Activated CD8-positive, alpha-beta T cell treated with anti-CD3 and anti-CD28 coated beads for 36 hours (primary cell): ENCODE measurements at regions not wholly inside any gene's neighbourhood (a gene's known extent, or its start where the extent isn't known, plus 50 kb on each side); places are given as distances from the start of the nearest gene placed in this dataset.
A peak's percentile ranks its signal among the peaks of the same experiment; 100 is the strongest.

ENCODE experiments used
- ATAC-seq: fragments of 200-7000 bp; cut with Tn5 transposase; one replicate; pipeline ENCODE4 v1.10.0; 2021; ENCODE audit warnings: mild to moderate bottlenecking, moderate library complexity
- CTCF ChIA-PET: fragments of 350-600 bp; sonication (Branson Sonifier 250); formaldehyde crosslinking; loops from one replicate; lab custom pipeline; 2021; ENCODE audit warnings: antibody characterized with exemption; lab: Charles Lee
- POLR2A ChIA-PET: fragments of 350-600 bp; sonication (Branson Sonifier 250); formaldehyde crosslinking; loops from one replicate; lab custom pipeline; 2021; ENCODE audit warnings: antibody characterized with exemption; lab: Charles Lee
- DNase-seq: peaks from one replicate; pipeline ENCODE4 v3.0.0-alpha.2; 2020
- H3K27ac Mint-ChIP-seq: one replicate; pipeline ENCODE4 v1.8.0; 2021; ENCODE audit warnings: mild to moderate bottlenecking, mixed read lengths
- H3K27me3 Mint-ChIP-seq: one replicate; pipeline ENCODE4 v1.8.0; 2021; ENCODE audit warnings: mixed read lengths
- H3K36me3 Mint-ChIP-seq: one replicate; pipeline ENCODE4 v1.8.0; 2021; ENCODE audit warnings: low read depth, mixed read lengths
- H3K4me1 Mint-ChIP-seq: one replicate; pipeline ENCODE4 v1.8.0; 2021; ENCODE audit warnings: low read depth, mixed read lengths
- H3K4me3 Mint-ChIP-seq: one replicate; pipeline ENCODE4 v1.8.0; 2021; ENCODE audit warnings: mild to moderate bottlenecking, moderate library complexity, mixed read lengths
- H3K9me3 Mint-ChIP-seq: one replicate; pipeline ENCODE4 v1.8.0; 2021; ENCODE audit warnings: mixed read lengths
- intact Hi-C: fragments of 100-400 bp; cut with micrococcal nuclease; formaldehyde crosslinking; loops from one replicate; pipeline ENCODE4 v1.10.0; 2022
- TF ChIP-seq, protein P1 (sequence below): fragments of 200-600 bp; IDR thresholded peaks from one replicate; pipeline ENCODE4 v1.8.0; 2022; ENCODE audit warnings: antibody characterized with exemption, mild to moderate bottlenecking

DNA sequence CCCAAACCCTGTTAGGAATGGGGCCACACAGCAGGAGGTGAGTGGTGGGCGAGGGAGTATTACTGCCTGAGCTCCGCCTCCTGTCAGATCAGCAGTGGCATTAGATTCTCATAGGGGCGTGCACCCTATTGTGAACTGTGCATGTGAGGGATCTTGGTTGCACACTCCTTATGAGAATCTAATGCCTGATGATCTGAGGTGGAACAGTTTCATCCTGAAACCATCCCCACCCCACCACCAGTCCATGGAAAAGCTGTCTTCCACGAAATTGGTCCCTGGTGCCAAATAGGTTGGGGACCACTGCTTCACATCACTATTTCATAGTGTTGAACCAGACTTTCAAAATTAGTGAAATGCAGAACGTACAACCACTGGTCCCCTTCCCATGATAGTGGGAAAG, 57.9 kb upstream of the BICD1 start:
- peaks cover 9% of the 10 kb centered on the region for H3K4me1 Mint-ChIP-seq
- ChIA-PET CTCF (interaction anchor here (0.8 to 2.3 kb wide), 5 partner anchors 10 to 396 kb away, joined by 3 to 8 read pairs (median 3); partner anchors contain the start of gene RESF1), POLR2A (no interaction called here)

DNA sequence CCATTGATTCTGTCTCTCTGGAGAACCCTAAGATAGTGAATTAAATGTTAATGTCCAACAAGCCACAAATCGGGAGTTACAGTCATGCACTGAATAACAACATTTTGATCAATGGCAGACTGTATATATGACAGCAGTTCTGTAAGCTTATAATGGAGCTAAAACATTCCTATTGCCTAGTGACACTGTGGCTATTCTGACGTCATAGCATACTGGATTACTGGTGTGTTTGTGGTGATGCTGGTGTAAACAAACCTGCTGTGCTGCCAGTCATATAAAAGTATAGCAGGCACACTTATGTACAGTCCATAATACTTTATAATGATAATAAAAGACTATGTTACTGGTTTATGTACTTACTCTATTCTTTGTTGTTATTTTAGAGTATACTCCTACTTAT, 56.7 kb upstream of the BICD1 start:
- Mint-ChIP-seq H3K4me1 (peaks cover 9% of the 10 kb centered on the region), H3K36me3 (peaks cover 7% of the 10 kb centered on the region), H3K27ac (no peak overlapping the region), H3K9me3 (peaks cover 11% of the 10 kb centered on the region), H3K27me3 (no peaks in the 10 kb centered on the region), H3K4me3 (no peak overlapping the region)
- TF ChIP-seq, protein P1, sequence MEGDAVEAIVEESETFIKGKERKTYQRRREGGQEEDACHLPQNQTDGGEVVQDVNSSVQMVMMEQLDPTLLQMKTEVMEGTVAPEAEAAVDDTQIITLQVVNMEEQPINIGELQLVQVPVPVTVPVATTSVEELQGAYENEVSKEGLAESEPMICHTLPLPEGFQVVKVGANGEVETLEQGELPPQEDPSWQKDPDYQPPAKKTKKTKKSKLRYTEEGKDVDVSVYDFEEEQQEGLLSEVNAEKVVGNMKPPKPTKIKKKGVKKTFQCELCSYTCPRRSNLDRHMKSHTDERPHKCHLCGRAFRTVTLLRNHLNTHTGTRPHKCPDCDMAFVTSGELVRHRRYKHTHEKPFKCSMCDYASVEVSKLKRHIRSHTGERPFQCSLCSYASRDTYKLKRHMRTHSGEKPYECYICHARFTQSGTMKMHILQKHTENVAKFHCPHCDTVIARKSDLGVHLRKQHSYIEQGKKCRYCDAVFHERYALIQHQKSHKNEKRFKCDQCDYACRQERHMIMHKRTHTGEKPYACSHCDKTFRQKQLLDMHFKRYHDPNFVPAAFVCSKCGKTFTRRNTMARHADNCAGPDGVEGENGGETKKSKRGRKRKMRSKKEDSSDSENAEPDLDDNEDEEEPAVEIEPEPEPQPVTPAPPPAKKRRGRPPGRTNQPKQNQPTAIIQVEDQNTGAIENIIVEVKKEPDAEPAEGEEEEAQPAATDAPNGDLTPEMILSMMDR = no peak
- ATAC-seq = no peak
- no peak for DNase-seq
- intact Hi-C loops = loop anchor here (10.0 kb wide), 1 partner anchor 395 kb away; the partner anchor contains the start of gene ETFBKMT
- ChIA-PET POLR2A (no interaction called here), CTCF (interaction anchor here (1.3 to 2.3 kb wide), 2 partner anchors 11 to 397 kb away, joined by 3 to 8 read pairs; no protein-coding TSS in a partner anchor)

More for the DNA sequence above, 57.9 kb upstream of the BICD1 start:
- ATAC-seq (no peak), DNase-seq (no peak)
- intact Hi-C loops = no loop called here
- H3K27ac Mint-ChIP-seq = no peak overlapping the region
- no peak overlapping the region for H3K4me3 Mint-ChIP-seq
- peaks cover 14% of the 10 kb centered on the region for H3K9me3 Mint-ChIP-seq
- no peaks in the 10 kb centered on the region for H3K27me3 Mint-ChIP-seq
- TF ChIP-seq, protein P1 = no peak
- peaks cover 7% of the 10 kb centered on the region for H3K36me3 Mint-ChIP-seq

DNA sequence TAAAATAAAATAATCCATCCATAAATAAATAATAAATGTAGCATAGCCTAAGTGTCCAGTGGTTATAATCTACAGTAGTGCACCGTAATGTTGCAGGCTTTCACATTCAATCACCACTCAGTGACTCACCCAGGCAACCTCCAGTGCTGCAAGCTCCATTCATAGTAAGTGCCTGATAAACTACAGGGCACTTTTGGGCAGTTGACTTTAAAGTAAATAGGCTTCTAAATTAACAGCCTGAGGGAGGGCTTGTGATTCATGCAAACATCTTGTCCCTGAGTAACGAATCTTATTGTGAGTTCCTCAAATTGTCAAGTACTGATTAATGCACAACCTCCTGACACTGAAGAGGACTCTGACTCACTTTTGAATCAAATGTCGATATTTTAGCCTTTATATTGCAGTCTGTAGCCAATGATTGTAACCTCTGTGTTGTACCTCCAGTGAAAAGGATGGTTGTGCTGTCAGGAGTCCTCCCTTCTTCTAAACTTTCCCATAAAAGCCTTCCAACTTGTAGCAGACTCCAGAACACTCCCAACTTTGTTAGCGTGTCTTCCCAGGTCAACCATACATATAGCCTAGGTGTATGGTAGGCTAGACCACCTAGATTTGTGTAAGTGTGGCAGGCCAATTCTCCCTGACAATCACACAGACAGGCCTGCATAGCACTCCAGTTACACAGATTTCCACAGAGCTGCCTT, 55.0 kb upstream of the BICD1 start:
- peaks cover 7% of the 10 kb centered on the region for H3K9me3 Mint-ChIP-seq
- ATAC-seq = peak; percentile 32
- no peaks in the 10 kb centered on the region for H3K36me3 Mint-ChIP-seq
- no peak overlapping the region for H3K4me3 Mint-ChIP-seq
- TF ChIP-seq, protein P1 = no peak
- H3K4me1 Mint-ChIP-seq = peaks cover 6% of the 10 kb centered on the region
- ChIA-PET POLR2A (interaction anchor here (0.6 kb wide), 1 partner anchor 9 kb away, joined by 3 read pairs; no protein-coding TSS in a partner anchor), CTCF (interaction anchor here (1.0 to 1.3 kb wide), 2 partner anchors 9 to 12 kb away, joined by 3 to 4 read pairs; no protein-coding TSS in a partner anchor)
- no peak overlapping the region for H3K27ac Mint-ChIP-seq
- H3K27me3 Mint-ChIP-seq = no peaks in the 10 kb centered on the region
- intact Hi-C loops = loop anchor here (10.0 kb wide), 1 partner anchor 397 kb away; the partner anchor contains the start of gene ETFBKMT
- DNase-seq = peak; percentile 31

DNA sequence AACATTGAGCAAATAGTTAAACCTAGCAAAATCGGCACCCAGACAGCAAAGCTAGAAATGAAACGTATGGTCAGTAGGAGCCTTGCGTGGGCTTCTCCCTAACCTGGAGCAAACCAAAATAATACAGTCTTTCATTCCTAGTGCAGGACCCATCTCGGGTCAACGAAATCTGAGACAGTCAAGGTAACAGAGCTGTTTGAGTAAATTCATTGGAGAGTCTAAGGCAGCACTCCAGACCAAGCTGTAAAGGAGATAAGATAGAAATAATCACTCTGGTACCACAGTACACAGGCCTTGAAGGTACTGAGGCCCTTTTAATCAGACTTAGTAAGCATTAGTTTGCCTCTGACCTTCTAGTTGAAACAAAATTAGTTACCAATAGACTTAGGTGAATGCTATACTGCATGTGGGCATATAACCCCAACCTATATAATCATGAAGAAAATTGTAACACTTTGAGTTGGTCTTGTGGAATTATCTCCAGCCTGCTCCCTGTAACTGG, 54.4 kb upstream of the BICD1 start:
- Mint-ChIP-seq H3K27me3 (no peaks in the 10 kb centered on the region), H3K4me1 (peaks cover 6% of the 10 kb centered on the region), H3K27ac (no peak overlapping the region), H3K4me3 (no peak overlapping the region), H3K9me3 (peaks cover 7% of the 10 kb centered on the region), H3K36me3 (no peaks in the 10 kb centered on the region)
- CTCF ChIA-PET = interaction anchor here (1.2 kb wide), 1 partner anchor 399 kb away, joined by 3 read pairs; no protein-coding TSS in a partner anchor
- ATAC-seq (no peak), DNase-seq (no peak)
- intact Hi-C loops = loop anchor here (10.0 kb wide), 1 partner anchor 397 kb away; the partner anchor contains the start of gene ETFBKMT
- TF ChIP-seq, protein P1 = no peak
- POLR2A ChIA-PET = no interaction called here
